ENCODE measurements at regions not wholly inside any gene's neighbourhood (a gene's known extent, or its start where the extent isn't known, plus 50 kb on each side); places are given as distances from the start of the nearest gene placed in this dataset.

DNA sequence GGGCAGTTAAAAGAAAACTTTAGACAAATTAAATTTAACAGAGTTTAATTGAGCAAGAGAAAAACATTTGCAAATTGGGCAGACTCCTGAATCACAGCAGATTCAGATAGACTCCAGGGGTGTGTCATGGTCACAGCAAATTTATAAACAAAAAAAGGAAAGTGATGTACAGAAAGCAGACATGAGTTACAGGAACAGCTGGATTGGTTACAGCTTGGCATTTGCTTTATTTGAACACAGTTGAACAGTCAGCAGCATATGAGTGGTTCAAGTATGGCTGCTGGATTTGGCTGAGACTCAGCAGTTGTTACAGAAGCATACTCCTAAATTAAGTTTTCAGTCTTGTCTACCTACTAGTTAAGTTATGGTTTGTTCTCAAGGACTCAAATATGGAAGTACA, 82.3 kb upstream of the NYAP2 start:
- TF ChIP-seq, protein P1, sequence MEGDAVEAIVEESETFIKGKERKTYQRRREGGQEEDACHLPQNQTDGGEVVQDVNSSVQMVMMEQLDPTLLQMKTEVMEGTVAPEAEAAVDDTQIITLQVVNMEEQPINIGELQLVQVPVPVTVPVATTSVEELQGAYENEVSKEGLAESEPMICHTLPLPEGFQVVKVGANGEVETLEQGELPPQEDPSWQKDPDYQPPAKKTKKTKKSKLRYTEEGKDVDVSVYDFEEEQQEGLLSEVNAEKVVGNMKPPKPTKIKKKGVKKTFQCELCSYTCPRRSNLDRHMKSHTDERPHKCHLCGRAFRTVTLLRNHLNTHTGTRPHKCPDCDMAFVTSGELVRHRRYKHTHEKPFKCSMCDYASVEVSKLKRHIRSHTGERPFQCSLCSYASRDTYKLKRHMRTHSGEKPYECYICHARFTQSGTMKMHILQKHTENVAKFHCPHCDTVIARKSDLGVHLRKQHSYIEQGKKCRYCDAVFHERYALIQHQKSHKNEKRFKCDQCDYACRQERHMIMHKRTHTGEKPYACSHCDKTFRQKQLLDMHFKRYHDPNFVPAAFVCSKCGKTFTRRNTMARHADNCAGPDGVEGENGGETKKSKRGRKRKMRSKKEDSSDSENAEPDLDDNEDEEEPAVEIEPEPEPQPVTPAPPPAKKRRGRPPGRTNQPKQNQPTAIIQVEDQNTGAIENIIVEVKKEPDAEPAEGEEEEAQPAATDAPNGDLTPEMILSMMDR (IDR thresholded peaks at IDR 0.05): no peak
- TF ChIP-seq ZFX (IDR thresholded peaks at IDR 0.05; ENCODE audit: borderline replicate concordance): no peak
- no peak overlapping the region for H3K27ac ChIP-seq

DNA sequence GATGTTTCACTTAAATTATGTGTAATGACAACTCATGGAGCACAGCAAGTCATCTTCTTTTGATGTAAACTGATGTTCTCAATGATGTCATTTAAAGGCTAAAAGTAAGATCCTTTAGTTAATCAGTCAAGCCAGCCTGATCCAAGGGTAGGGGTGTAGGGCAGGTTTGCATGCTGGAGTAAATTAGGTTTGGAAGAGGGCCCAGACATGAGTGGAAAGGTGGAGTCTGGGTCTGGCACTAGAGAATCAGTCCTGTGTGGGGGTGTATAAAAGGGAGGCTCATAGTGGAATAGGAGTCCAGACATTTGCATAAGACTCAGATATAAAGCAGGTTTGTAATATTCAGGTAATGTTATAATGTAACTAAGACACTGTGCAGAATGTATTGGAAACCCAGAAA, 88.8 kb upstream of the NYAP2 start:
- H3K27ac ChIP-seq: no peak overlapping the region
- TF ChIP-seq ZFX (IDR thresholded peaks at IDR 0.05; ENCODE audit: borderline replicate concordance): no peak
- TF ChIP-seq, protein P1 (IDR thresholded peaks at IDR 0.05): no peak

DNA sequence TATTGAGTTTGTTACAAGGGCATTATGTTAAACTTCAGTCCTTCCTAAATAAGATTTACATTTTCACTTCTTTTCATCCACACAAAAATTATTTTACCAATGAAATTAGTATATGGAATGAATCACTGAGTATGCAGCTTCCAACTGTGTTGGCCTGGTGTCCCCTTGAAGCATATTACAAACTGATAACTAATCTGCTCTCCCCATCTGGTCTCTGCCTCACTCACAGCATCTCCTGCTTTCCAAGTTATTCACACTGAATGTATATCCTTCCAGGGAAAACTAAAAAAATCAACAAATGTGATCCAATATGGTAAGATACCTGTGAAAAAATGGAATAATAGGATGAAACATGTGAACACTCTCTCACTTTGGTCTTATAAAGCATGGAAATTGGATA, 90.0 kb upstream of the NYAP2 start:
- TF ChIP-seq, protein P1 (IDR thresholded peaks at IDR 0.05): no peak
- no peak for TF ChIP-seq ZFX (IDR thresholded peaks at IDR 0.05; ENCODE audit: borderline replicate concordance)
- no peak overlapping the region for H3K27ac ChIP-seq

DNA sequence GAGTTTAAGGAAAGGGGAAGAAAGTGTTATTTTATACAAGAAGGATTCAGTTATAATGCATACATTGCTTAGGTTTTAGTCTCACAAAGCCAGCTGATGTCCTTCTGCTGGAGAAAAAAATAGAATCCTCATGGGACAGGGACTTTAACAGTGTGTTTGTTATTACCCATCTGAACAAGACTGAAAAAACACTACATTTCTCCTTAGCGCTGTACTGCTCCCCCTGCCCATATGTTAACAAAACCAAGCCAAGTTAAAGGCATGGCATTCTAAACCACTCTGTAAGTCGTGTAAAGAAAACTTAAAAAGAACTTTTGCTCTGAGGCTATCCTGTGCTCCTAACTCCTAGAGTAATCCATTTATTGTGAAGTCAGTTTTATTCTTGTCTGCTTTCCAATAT, 102.6 kb upstream of the NYAP2 start:
- TF ChIP-seq, protein P1 (IDR thresholded peaks at IDR 0.05): no peak
- TF ChIP-seq ZFX (IDR thresholded peaks at IDR 0.05; ENCODE audit: borderline replicate concordance): no peak
- H3K27ac ChIP-seq: no peak overlapping the region

DNA sequence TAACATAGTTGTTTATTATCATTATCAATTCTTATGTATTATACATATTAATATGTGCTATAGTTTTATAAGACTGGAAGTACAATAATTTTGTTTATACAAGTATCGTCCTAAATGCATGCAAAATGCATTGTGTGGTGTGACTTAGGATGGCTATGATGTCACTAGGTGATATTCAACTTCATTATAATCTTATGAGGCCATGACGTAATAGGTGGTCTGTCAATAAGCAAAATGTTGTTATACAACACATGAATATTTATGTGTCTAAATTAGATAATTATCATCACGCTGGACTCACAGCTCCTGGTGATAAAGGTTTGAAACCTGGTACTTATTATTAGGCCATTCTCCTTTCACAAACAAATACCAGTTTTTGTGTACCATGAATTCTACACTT, 104.4 kb upstream of the NYAP2 start:
- TF ChIP-seq, protein P1 (IDR thresholded peaks at IDR 0.05): no peak
- TF ChIP-seq ZFX (IDR thresholded peaks at IDR 0.05; ENCODE audit: borderline replicate concordance): no peak
- H3K27ac ChIP-seq: no peak overlapping the region

DNA sequence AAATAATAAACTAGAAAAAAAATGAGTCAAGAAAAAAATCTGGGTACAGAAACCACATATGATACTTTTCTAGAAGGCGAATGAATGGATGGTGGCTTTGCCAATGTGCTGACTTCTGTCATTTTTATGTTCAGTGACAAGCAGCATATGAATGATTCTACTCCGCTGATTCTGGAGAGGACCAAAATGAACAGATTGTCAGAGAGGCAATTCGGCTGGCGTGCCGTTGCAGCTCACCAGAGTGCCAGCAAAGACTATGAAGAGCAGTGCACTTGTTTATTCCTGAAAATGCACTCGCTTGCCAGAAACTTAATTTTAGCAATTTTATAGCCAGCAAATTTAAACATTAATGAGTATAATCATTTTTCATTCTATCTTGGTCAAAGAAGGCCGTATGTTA, 105.9 kb upstream of the NYAP2 start:
- no peak overlapping the region for H3K27ac ChIP-seq
- no peak for TF ChIP-seq ZFX (IDR thresholded peaks at IDR 0.05; ENCODE audit: borderline replicate concordance)
- TF ChIP-seq, protein P1 (IDR thresholded peaks at IDR 0.05): no peak

DNA sequence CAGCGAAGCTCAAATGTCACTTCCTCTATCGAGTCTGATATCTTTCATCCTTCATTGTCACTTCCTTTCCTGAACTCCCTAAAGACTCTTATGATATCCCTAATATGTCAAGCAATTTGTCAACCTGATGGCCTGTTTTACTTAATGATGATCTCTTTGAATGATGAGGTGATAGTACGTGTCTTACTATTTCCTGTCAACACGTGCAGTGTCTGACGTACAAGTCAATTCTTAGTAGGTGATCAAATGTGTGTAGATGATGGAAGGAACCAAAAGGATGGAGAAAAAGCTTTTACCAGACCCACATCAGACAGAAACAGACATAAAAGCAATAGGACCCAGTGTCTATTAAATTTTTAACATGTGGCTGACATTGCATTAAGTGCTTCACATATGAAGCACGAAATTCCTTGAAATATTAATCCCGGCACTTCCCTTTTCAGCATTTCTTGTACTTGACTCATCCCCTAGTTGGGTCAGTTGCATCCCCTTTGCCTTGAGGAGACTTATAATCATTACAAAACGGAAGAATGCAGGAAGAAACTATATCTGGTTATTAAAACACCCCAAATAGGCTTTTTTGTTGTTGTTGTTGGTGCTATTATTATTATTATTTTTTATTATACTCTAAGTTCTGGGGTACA, 108.6 kb upstream of the NYAP2 start:
- H3K27ac ChIP-seq: no peak overlapping the region
- no peak for TF ChIP-seq ZFX (IDR thresholded peaks at IDR 0.05; ENCODE audit: borderline replicate concordance)
- TF ChIP-seq, protein P1 (IDR thresholded peaks at IDR 0.05): no peak

Measured in 22Rv1 (cell line).